B cell (primary cell): ENCODE measurements at regions not wholly inside any gene's neighbourhood (a gene's known extent, or its start where the extent isn't known, plus 50 kb on each side); places are given as distances from the start of the nearest gene placed in this dataset.

ENCODE experiments used
- ATAC-seq: fragments of 200-7000 bp; cut with Tn5 transposase; one replicate; pipeline ENCODE4 v1.10.0; 2021; ENCODE audit warnings: low read depth, mild to moderate bottlenecking, moderate number of reproducible peaks, moderate library complexity
- CTCF ChIA-PET: fragments of 350-600 bp; sonication (Branson Sonifier 250); formaldehyde crosslinking; loops from one replicate; lab custom pipeline; 2021; ENCODE audit warnings: antibody characterized with exemption, inconsistent platforms; lab: Charles Lee
- POLR2A ChIA-PET: fragments of 350-600 bp; sonication (Branson Sonifier 250); formaldehyde crosslinking; loops from one replicate; lab custom pipeline; 2021; ENCODE audit warnings: antibody characterized with exemption; lab: Charles Lee
- DNase-seq: peaks from one replicate; pipeline ENCODE4 v3.0.0; 2013
- H2AFZ ChIP-seq: 2 replicates; pipeline ENCODE4 v1.6.1; 2012; ENCODE audit warnings: mild to moderate bottlenecking, low read depth, low read length; ENCODE audit not compliant: insufficient read depth, poor library complexity, severe bottlenecking
- H3K27ac ChIP-seq, 2 donors: 1 replicate in 1 of 2; 2 replicates in 1 of 2; pipeline ENCODE4 v1.5.1; 2012 to 2013; ENCODE audit warnings: low read length in 2 of 2, mild to moderate bottlenecking in 2 of 2, moderate library complexity in 1 of 2
- H3K27me3 ChIP-seq, 4 experiments: fragments of 200-600 bp in 1 of 4; sonication (generic) in 1 of 4; replicated peaks in 1 of 4; 1 replicate in 2 of 4; 2 replicates in 2 of 4; pipeline versions ENCODE4 v1.6.1 to v1.7.0; 2013 to 2016; ENCODE audit warnings: low read length in 3 of 4, mild to moderate bottlenecking in 2 of 4, mixed read lengths in 1 of 4, moderate library complexity in 1 of 4; ENCODE audit not compliant: insufficient read depth in 4 of 4, control insufficient read depth in 3 of 4; ENCODE audit errors: control extremely low read depth in 1 of 4
- H3K36me3 ChIP-seq, 2 experiments: replicated peaks in 1 of 2; 1 replicate in 1 of 2; 2 replicates in 1 of 2; pipeline versions ENCODE4 v1.6.1 to v1.7.1; 2013; ENCODE audit warnings: low read length in 1 of 2; ENCODE audit not compliant: insufficient read depth in 2 of 2, control insufficient read depth in 1 of 2; ENCODE audit errors: control extremely low read depth in 1 of 2, extremely low read depth in 1 of 2
- H3K4me1 ChIP-seq, 2 donors: fragments of 200-600 bp in 1 of 2; sonication (generic) in 1 of 2; 1 replicate in 1 of 2; 2 replicates in 1 of 2; pipeline versions ENCODE4 v1.5.1 to v1.6.1; 2013 to 2017; ENCODE audit warnings: low read length in 2 of 2; ENCODE audit not compliant: control insufficient read depth in 2 of 2, insufficient read depth in 2 of 2
- H3K4me2 ChIP-seq: replicated peaks from 2 replicates; pipeline ENCODE3; 2012; ENCODE audit warnings: mild to moderate bottlenecking, low read depth, low read length; ENCODE audit not compliant: poor library complexity, severe bottlenecking
- H3K4me3 ChIP-seq, 5 experiments: fragments of 200-600 bp in 1 of 5; sonication (generic) in 1 of 5; 1 replicate in 3 of 5; 2 replicates in 2 of 5; pipeline versions ENCODE4 v1.5.1 to v1.7.0; 2011 to 2016; ENCODE audit warnings: low read length in 4 of 5, mild to moderate bottlenecking in 4 of 5, low read depth in 2 of 5, control low read depth in 1 of 5, moderate library complexity in 1 of 5; ENCODE audit not compliant: insufficient read depth in 1 of 5; ENCODE audit errors: control extremely low read depth in 1 of 5, extremely low read depth in 1 of 5
- H3K79me2 ChIP-seq: fragments of 200-600 bp; sonication (generic); one replicate; pipeline ENCODE4 v1.6.0; 2016; ENCODE audit warnings: low read length; ENCODE audit not compliant: control insufficient read depth, insufficient read depth
- H3K9ac ChIP-seq: fragments of 200-600 bp; sonication (generic); 2 replicates; pipeline ENCODE4 v1.6.1; 2017; ENCODE audit warnings: mild to moderate bottlenecking, low read length, moderate library complexity
- H3K9me3 ChIP-seq, 3 donors: one replicate each; pipeline versions ENCODE4 v1.6.1 to v1.7.1; 2013; ENCODE audit warnings: low read length in 2 of 3; ENCODE audit not compliant: control insufficient read depth in 2 of 3, insufficient read depth in 1 of 3; ENCODE audit errors: control extremely low read depth in 1 of 3
- H4K20me1 ChIP-seq: 2 replicates; pipeline ENCODE4 v1.6.0; 2012; ENCODE audit warnings: mild to moderate bottlenecking, low read length; ENCODE audit not compliant: insufficient read depth, control insufficient read depth, poor library complexity, severe bottlenecking
- H3K27ac Mint-ChIP-seq: one replicate; pipeline ENCODE4 v1.8.0; 2021; ENCODE audit warnings: mixed read lengths
- H3K27me3 Mint-ChIP-seq: one replicate; pipeline ENCODE4 v1.8.0; 2021; ENCODE audit warnings: mixed read lengths
- H3K4me1 Mint-ChIP-seq: one replicate; pipeline ENCODE4 v1.8.0; 2021; ENCODE audit warnings: mixed read lengths
- H3K4me3 Mint-ChIP-seq: one replicate; pipeline ENCODE4 v1.8.0; 2021; ENCODE audit warnings: mixed read lengths
- H3K9me3 Mint-ChIP-seq: one replicate; pipeline ENCODE4 v1.8.0; 2022; ENCODE audit warnings: mixed read lengths; ENCODE audit not compliant: insufficient read depth
- EZH2 ChIP-seq: IDR thresholded peaks from 2 replicates; pipeline ENCODE4 v1.6.1; 2012; ENCODE audit warnings: borderline replicate concordance, low read depth, mild to moderate bottlenecking, moderate library complexity, low read length; ENCODE audit not compliant: insufficient read depth, poor library complexity, severe bottlenecking
- WGBS: methylation state at CpG from one replicate; pipeline ENCODE4 v1.1.5; 2013; ENCODE audit warnings: missing lambda C conversion rate; ENCODE audit not compliant: insufficient coverage; 5-methylcytosine and 5-hydroxymethylcytosine counted together
- intact Hi-C: fragments of 100-400 bp; cut with micrococcal nuclease; formaldehyde crosslinking; loops from one replicate; pipeline ENCODE4 v1.10.0; 2022
- TF ChIP-seq, protein P1 (sequence below): fragments of 200-600 bp; IDR thresholded peaks from one replicate; pipeline ENCODE4 v1.8.0; 2022; ENCODE audit warnings: antibody characterized with exemption, mild to moderate bottlenecking

DNA sequence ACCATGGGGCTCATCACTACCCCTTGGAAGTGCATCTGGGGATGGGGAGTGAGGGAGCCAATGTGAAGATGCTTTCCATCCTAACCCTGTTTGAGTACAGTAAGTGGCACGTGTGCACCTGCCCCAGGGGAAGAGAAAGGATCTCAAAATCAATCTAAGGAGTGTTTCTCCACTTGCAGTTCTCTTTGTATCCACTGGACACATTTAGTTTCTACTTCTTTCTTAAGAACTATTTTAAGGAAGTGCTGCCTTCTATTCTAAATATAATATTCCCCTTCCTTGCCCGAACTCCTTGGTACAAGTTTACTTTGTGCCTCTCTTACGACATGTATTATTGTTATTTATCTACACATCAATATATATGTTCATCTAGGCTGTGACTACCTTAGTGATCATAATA is 73.8 kb downstream of the TTC6 start:
- H3K9me3 Mint-ChIP-seq: peaks cover 5% of the 10 kb centered on the region

DNA sequence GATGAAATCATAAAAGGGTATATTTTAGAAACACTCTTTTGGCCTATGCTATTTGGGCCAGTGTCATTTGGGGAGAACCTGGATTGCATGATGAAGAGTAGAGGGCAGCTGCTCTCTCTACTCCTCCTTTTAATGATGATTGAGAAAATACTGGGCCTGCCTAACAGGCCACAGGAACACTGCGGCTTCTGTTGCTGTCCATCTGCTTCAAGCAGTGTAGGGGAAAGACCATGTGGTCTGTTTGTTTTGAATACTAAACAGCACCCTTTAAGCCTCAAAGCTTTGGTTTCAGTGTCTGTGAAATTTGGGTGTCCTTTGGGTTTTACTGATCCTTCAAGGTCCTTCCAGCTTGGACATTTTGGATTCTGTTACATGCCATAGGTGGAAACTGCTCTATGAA is 78.0 kb downstream of the TTC6 start:
- no peaks in the 10 kb centered on the region for H3K27me3 ChIP-seq
- CTCF ChIA-PET: no interaction called here
- Mint-ChIP-seq H3K9me3 (peaks cover 4% of the 10 kb centered on the region), H3K27ac (no peak overlapping the region), H3K27me3 (no peaks in the 10 kb centered on the region), H3K4me1 (no peaks in the 10 kb centered on the region), H3K4me3 (no peak overlapping the region)
- no peak overlapping the region for H3K4me2 ChIP-seq
- POLR2A ChIA-PET: no interaction called here
- DNase-seq (no peak), ATAC-seq (no peak)
- TF ChIP-seq EZH2: no peak
- TF ChIP-seq, protein P1, sequence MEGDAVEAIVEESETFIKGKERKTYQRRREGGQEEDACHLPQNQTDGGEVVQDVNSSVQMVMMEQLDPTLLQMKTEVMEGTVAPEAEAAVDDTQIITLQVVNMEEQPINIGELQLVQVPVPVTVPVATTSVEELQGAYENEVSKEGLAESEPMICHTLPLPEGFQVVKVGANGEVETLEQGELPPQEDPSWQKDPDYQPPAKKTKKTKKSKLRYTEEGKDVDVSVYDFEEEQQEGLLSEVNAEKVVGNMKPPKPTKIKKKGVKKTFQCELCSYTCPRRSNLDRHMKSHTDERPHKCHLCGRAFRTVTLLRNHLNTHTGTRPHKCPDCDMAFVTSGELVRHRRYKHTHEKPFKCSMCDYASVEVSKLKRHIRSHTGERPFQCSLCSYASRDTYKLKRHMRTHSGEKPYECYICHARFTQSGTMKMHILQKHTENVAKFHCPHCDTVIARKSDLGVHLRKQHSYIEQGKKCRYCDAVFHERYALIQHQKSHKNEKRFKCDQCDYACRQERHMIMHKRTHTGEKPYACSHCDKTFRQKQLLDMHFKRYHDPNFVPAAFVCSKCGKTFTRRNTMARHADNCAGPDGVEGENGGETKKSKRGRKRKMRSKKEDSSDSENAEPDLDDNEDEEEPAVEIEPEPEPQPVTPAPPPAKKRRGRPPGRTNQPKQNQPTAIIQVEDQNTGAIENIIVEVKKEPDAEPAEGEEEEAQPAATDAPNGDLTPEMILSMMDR: no peak
- no peaks in the 10 kb centered on the region for H3K36me3 ChIP-seq
- H3K4me3 ChIP-seq: no peak overlapping the region
- no peak overlapping the region for H3K27ac ChIP-seq
- no peak overlapping the region for H3K9ac ChIP-seq
- no CpG with 5 or more reads among the region's 1 CpG for WGBS
- intact Hi-C loops: no loop called here
- H3K79me2 ChIP-seq: no peaks in the 10 kb centered on the region
- no peaks in the 10 kb centered on the region for H4K20me1 ChIP-seq
- no peak overlapping the region for H2AFZ ChIP-seq
- H3K9me3 ChIP-seq: no peaks in the 10 kb centered on the region
- no peaks in the 10 kb centered on the region for H3K4me1 ChIP-seq

More for the DNA sequence above, 73.8 kb downstream of the TTC6 start:
- no peak overlapping the region for H3K4me2 ChIP-seq
- H3K9me3 ChIP-seq: peaks cover 0 to 6% (median 0%) of the 10 kb centered on the region in 3 donors
- intact Hi-C loops: no loop called here
- no peak overlapping the region for H3K9ac ChIP-seq
- CTCF ChIA-PET: no interaction called here
- WGBS: no CpG with 5 or more reads among the region's 3 CpGs
- no peak overlapping the region for H3K27ac ChIP-seq
- TF ChIP-seq, protein P1: no peak
- TF ChIP-seq EZH2: no peak
- H3K4me1 ChIP-seq: no peaks in the 10 kb centered on the region
- no peak overlapping the region for H3K4me3 Mint-ChIP-seq
- no peak for ATAC-seq
- no peaks in the 10 kb centered on the region for H3K79me2 ChIP-seq
- no peak overlapping the region for H2AFZ ChIP-seq
- H3K36me3 ChIP-seq: no peaks in the 10 kb centered on the region
- no peaks in the 10 kb centered on the region for H3K27me3 Mint-ChIP-seq
- H3K4me3 ChIP-seq: no peak overlapping the region
- no peak overlapping the region for H3K27ac Mint-ChIP-seq
- no peaks in the 10 kb centered on the region for H3K27me3 ChIP-seq
- no peaks in the 10 kb centered on the region for H4K20me1 ChIP-seq
- H3K4me1 Mint-ChIP-seq: no peaks in the 10 kb centered on the region
- DNase-seq: no peak
- POLR2A ChIA-PET: no interaction called here
